ENCODE measurements at regions not wholly inside any gene's neighbourhood (a gene's known extent, or its start where the extent isn't known, plus 50 kb on each side); places are given as distances from the start of the nearest gene placed in this dataset.

DNA sequence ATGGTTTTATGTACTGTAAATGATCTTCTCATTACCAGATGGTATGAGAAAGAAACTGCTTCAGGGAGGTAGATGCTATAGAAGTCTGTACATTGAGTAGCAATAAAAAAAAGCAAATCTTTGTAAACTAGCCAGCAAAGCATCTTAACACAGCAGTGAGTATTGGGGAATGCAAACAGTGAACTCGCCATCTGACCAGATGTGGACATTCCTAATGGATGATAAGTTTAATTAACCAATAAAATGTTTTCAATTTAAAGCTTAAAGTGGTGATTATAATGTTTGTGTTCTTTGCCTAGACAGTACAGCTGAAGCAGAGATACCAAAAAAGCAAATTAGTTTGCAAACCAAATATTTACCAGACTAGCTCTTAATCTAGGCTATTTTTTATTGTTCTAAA, 1144.2 kb downstream of the FAT4 start:
- TF ChIP-seq, protein P1, sequence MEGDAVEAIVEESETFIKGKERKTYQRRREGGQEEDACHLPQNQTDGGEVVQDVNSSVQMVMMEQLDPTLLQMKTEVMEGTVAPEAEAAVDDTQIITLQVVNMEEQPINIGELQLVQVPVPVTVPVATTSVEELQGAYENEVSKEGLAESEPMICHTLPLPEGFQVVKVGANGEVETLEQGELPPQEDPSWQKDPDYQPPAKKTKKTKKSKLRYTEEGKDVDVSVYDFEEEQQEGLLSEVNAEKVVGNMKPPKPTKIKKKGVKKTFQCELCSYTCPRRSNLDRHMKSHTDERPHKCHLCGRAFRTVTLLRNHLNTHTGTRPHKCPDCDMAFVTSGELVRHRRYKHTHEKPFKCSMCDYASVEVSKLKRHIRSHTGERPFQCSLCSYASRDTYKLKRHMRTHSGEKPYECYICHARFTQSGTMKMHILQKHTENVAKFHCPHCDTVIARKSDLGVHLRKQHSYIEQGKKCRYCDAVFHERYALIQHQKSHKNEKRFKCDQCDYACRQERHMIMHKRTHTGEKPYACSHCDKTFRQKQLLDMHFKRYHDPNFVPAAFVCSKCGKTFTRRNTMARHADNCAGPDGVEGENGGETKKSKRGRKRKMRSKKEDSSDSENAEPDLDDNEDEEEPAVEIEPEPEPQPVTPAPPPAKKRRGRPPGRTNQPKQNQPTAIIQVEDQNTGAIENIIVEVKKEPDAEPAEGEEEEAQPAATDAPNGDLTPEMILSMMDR (conservative IDR thresholded peaks at IDR 0.05; ENCODE audit: low read length) = no peak
- H3K4me3 ChIP-seq (ENCODE audit: low read length) = no peak overlapping the region
- peak; percentile 58 for DNase-seq (ENCODE audit: low read depth)

DNA sequence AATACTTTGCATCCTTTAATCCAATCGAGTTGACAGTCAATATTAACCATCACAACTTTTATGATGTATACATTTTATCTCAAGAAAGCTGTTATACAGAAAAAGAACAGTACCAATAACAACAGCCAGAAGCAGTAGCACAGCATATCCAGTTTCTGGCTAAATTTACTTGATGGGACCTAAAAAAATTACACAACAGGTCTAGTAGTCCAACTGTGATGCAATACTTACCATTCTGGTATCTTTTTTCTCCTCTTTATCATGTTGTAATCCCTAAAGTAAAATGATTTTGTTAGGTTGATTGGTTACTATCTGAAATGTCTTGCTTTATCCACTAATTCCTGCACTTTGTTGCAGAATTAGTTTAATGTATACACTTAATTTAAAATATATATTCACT, 1150.6 kb downstream of the FAT4 start:
- TF ChIP-seq, protein P1 (conservative IDR thresholded peaks at IDR 0.05; ENCODE audit: low read length) = no peak
- no peak overlapping the region for H3K4me3 ChIP-seq (ENCODE audit: low read length)
- DNase-seq (ENCODE audit: low read depth) = peak; percentile 18

DNA sequence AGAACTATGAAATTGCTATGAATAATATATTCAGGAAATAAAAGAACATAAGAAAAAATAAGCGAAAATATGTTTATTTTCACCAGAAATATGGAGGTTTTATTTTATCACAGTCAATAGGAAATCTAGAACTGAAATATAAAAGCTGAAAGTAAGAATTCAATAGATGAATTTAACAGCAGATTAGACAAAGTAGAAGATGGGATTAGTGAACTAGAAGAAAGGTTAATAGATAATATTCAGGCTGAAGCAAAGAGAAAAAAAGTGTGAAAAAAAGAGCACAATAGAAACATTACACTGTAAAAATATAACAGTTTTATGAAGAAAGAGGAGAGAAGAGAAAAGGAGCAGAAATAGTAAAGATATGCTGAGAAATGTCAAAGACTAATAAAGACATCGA, 1152.1 kb downstream of the FAT4 start:
- H3K4me3 ChIP-seq (ENCODE audit: low read length) = no peak overlapping the region
- no peak for DNase-seq (ENCODE audit: low read depth)
- TF ChIP-seq, protein P1 (conservative IDR thresholded peaks at IDR 0.05; ENCODE audit: low read length) = no peak

DNA sequence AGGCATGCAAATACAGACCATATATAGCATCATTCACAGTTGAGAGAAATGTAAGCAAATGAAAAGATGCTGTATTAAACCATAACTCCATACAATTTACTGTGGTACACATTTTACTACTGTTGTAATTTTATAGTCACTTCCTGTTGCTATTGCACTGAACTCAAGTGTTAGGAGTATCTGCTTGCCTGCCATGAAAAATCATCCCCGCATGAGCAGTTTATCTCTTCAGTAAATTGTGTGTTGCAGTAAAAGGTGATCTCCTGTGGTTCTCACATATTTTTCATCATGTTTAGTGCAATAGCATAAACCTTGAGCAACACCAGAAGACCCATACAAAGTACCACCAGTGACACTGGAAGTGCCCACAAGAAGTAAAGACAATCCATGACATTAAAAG, 1153.4 kb downstream of the FAT4 start:
- H3K4me3 ChIP-seq (ENCODE audit: low read length) = no peak overlapping the region
- TF ChIP-seq, protein P1 (conservative IDR thresholded peaks at IDR 0.05; ENCODE audit: low read length) = no peak
- DNase-seq (ENCODE audit: low read depth) = no peak

DNA sequence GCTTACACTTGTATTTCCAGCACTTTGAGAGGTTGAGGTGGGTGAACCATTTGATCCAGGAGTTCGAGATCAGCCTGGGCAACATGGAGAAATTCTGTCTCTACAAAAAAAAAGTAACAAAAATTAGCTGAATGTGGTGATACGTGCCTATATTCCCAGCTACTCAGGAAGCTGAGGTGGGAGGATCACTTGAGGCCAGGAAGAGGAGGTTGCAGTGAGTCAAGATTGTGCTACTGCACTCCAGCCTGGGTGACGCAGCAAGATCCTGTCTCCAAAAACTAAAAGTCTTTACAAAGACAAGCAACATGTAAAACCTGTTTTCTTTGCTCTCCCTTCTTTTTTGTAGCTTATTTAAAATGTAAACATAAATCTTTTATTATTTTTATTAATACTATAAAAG, 1156.1 kb downstream of the FAT4 start:
- no peak overlapping the region for H3K4me3 ChIP-seq (ENCODE audit: low read length)
- TF ChIP-seq, protein P1 (conservative IDR thresholded peaks at IDR 0.05; ENCODE audit: low read length) = no peak
- no peak for DNase-seq (ENCODE audit: low read depth)

DNA sequence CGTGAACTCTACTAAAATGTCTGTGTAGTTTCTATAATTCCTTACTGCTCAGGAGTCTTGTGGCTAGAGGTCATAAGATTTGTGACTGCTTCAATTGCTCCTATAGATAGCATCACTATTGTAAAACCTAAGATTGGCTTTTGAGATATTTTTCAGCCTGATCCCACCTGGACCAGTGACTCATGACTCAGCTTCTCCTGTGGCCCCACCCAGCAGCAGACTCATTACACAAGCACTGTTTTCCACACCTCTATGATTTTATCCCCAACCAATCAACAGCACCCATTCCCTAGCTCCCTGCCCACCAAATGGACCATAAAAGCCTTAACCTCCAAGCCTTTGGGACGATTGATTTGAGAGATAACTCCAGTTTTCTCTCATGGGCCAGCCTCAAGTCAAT, 1157.0 kb upstream of the INTU start:
- TF ChIP-seq, protein P1 (conservative IDR thresholded peaks at IDR 0.05; ENCODE audit: low read length) = no peak
- H3K4me3 ChIP-seq (ENCODE audit: low read length) = no peak overlapping the region
- no peak for DNase-seq (ENCODE audit: low read depth)

DNA sequence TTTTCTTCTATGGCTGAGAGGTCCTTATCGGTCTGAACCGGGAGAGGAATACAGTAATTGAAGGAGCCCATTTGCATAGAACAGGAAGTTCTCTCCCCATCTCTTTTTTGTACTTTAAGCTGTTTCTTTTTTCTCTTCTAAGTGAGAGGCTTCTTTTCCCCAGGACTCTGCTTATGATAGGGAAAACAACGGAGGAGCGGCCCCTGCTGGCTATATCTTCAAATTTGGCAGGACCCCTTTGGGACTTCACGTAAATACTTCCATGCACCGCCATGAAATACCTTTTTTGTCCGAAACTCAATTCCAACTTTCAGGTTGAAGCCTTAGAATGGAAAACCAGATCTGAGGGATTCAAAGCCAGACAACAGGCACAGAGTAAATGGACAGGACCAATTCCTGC, 1153.0 kb upstream of the INTU start:
- TF ChIP-seq, protein P1 (conservative IDR thresholded peaks at IDR 0.05; ENCODE audit: low read length) = no peak
- H3K4me3 ChIP-seq (ENCODE audit: low read length) = no peak overlapping the region
- DNase-seq (ENCODE audit: low read depth) = no peak
